NCI-H2081 treated with DMSO at 0.1 percent for 48 hours (cell line): ENCODE measurements at regions not wholly inside any gene's neighbourhood (a gene's known extent, or its start where the extent isn't known, plus 50 kb on each side); places are given as distances from the start of the nearest gene placed in this dataset.

Source experiments
- DNase-seq: peaks from one replicate; lab custom pipeline; 2025; lab: John Stamatoyannopoulos, UW

DNA sequence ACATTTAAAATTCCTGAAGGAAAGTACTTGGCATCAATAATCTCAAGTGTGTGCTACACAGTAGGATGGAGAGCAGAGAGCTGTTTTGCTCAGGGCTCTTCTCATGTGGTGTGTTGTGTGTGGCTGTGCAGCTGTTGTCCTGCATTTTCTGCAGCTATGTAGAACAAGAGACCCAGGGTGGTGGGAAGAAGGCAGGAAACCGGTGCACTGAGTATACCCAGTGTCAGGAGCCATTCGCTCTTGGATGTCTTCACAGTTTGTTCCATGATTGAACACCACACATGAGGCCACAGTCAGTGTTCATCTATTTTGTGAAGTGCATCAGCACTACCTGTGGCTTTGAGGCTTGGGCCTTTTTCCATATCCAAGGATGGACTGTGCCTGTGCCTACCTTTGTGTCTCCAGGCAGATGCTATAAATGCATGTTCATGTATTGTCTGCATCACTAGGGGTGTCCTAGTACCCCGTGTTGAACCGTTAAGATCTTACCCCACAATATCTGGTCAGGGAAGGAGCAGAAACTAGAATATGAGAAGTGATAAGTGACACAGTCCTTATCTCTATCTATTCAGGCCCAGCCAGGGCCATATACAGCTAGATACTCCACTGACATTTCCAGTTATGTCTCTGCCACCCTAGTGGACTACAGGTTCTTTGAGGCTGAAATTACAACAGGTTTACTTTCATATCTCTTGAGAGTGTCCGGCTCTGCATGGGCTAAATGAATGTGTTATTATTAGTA is 194.3 kb downstream of the NR2F2 start:
- DNase-seq: no peak

DNA sequence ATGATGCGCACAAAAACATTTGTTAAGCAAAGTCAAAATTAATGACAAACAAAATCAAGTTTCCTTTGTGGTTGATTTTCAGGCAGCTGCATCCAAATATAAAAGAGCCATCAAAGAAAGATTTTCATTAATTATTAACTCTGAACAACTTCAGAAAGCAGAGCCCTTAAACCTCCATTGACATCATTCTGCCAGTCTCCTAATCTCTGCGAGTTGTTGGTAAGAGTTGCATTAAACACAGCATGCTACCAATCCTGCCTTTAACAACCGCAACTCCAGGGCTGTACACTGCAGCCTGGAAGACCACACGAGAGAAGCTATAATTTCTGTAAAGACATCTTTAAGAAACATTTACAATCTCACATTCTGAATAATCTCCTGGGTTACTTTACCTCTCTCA is 204.6 kb downstream of the NR2F2 start:
- no peak for DNase-seq

DNA sequence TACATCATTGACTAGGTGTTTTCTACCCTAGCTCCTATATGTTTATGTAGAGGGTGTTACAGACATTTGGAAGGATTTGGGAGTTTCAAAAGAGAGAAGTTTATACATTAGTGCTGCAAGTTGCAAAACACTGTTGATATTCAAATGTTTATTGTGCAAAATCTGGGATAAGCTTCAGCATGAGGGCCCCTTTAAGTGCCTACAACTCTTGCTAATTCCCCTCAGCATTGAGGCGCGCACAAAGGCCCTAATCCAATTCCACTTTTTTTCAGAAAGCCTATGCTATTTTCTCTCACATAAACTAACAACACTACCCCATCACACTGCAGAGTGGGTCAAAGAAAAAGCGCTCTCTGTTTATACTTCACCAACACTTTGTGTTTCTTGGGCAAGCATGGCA is 208.0 kb downstream of the NR2F2 start:
- no peak for DNase-seq

DNA sequence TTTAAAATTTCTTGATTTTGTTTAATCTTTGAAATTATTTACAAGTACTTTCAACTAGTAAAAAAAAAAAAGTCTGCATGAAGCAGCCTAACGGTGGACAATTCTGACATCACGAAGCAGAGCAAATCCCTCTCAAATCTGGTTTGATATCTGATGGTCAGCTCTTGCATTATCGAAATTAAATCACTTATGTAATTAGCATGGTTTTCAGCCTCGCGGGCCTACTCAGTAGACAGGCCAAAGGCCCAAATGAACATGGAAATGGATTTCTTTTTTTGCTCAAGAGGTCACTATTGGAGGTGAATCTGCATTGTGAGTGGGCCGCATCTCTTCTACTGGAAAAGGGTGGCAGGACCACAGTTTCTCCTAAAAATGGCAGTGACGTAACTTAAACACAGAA is 209.8 kb downstream of the NR2F2 start:
- no peak for DNase-seq

DNA sequence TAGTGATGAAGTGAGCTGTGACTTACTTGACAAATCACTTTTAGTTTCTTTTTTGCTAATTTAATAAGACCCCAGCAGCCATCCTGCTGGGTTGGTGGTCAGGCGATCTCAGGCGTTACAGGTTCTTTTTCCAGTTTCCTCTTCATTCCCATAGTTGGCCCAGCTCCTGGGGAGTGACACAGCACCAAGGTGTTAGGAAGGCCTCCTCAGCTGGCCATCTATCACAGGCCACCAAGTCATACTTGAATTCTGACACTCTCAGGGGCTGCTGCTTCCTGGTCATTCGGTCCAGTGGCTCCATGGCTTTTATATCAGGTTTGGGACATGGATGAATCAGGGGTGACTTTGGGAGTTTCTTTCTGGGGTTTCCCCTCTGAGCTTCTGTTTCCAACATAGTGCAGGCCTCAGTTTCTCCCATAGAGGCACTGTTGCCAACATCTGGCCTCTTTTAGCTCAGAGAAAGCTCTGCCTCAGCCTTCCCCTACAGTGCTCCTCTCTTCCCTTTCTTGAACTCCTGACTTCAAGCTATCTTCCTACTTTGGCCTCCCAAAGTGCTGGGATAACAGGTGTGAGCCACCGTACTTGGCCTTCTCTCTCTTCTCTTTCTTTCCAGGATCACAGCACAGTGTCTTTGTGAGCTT is 211.8 kb downstream of the NR2F2 start:
- DNase-seq: no peak

DNA sequence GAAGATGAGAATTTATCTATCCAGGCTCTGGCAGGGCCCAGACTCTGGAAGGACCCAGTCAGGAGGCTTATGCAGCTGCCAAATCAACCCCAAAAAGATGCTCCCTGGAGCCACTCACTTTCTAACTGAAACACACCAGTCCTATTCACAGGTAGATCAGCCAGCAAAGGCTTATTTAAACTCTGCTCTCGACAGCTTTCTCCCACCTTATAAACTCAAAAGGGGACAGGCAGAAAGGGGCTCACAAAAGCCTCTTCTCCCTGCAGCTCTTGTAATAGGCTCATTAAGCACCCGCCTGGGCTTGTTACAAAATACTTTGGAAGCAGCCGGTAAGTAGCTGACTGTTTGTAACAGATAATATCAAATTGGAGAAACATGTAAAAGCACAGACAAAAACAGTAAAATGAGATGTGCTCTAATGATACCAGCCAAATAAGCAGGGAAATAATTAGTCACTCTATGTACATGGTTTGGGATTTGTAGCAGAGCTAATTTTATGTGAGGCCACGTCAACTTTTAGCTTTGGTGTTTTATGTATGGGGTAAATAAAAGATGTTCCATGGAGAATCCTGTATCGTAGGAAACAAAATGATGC is 213.8 kb downstream of the NR2F2 start:
- DNase-seq: no peak

DNA sequence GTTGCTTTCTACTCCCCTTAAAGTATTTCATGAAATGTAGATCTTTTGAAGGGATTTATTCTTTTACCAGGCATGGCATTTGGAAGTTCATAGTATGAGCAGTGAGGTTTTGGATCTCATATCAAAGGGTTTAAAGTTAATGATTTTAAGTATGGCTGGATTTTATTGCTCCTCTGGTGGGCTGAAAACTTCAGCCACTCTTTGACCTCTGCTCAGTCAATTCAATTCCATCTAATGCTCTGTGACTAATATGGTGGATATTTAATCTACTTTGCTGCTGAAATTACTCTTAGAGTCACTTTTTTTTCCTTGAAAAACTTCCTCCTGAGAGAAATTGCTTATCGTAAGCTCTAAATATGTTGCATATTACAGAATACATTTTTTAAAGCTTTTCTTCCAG is 218.6 kb downstream of the NR2F2 start:
- DNase-seq: no peak

DNA sequence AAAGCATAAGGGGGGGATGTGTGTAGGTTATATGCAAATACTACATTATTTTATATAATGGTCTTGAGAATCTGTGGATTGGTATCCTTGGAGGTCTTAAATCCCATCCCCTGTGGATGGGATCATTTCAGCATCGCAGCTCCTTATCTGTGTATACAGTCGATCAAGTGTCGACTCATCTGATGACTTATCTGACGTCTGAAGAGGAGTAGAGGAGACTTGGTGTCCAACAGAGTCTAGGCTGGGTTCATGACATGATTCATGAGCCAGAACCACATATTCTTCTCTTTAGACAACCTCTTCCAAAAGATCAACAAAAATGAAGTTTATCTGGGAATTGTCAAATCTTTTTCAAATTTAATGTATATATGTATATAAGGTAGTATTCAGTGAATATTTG is 220.7 kb downstream of the NR2F2 start:
- no peak for DNase-seq

DNA sequence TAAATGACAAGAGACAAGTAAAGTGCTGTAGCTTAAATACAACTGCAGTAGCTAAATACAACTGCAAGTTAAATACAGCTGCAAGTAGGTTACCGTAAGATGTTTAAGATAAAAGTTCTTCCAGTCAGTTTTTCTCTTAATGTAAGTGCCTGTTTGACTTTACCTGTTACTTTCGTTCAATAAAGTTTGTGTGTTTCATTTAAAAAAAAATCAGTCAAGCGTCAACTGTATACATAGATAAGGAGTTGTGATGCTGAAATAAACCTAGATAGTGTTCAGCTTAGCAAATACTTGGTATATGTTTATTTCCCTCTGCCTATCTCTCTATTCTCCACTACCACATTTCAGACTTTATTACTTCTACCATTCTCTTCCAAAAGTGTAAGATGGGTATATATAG is 221.2 kb downstream of the NR2F2 start:
- no peak for DNase-seq

DNA sequence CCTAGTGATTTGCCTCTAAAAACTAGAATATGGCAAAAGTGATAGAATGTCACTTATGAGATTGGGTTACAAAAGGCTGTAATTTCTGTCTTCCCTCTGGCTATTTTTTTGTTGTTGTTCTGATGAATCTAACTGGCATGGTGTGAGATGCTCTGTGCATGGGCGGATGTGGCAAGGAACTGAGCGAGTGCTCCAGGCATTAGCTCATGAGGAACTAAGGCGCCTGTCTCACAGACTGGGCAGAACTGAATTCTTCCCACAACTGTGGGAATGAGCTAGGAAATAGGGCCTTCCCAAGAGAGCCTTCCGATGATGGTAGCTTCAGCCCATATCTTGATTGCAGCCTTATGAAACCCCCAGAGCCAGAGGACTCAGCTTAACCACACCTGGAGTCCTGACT is 222.5 kb downstream of the NR2F2 start:
- DNase-seq: no peak

DNA sequence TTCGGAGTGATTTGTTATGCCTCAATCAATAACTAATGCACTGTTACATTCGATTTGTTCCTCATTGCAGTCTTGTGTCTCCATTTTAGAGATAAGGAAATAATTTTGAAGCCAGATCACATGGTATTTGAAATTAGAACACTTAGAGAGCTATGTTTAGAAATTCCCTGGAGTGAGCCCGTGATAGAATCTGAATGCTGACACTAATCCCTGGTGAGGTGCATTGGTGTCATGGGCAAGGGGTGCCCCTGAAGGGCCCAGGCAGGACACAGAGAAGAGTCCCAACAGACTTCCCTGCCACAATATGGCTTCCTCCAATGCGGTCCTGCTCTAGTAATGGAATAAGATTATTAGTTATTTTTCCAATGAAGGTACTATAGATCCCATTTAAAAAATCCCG is 223.0 kb downstream of the NR2F2 start:
- no peak for DNase-seq

DNA sequence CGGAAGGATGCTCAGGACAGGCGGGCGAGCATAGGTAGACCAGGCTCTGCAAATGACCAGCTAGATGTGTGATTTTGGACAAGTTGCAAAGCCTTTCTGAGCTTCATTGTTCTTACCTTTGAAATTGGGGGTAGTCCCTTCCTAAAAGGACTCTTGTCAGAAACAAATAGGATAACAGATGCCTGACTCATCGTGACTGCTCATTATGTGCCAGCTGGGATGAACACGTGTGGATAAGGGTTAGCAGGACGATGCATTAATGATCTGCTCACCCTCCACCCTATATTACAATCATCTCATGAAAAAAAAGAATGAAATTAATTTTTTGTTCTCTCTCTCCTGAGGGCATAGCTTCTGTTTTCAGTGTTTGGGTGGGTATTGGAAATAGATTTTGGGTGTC is 223.4 kb downstream of the NR2F2 start:
- DNase-seq: no peak

DNA sequence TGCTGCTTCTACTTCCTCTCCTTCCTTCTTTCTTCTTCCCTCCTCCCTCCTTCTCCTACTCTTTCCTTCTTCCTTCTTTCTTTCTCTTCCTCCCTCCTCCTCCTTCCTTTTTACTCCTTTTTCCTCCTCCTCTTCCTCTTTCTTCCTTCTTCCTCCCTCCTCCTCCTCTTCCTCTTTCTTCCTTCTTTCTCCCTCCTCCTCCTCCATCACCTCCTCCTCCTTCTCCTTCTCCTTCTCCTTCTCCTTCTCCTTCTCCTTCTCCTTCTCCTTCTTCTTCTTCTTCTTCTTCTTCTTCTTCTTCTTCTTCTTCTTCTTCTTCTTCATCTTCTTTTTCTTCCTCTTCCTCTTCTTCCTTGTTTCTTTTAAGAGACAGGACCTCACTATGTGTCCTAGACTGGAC is 224.0 kb downstream of the NR2F2 start:
- no peak for DNase-seq

DNA sequence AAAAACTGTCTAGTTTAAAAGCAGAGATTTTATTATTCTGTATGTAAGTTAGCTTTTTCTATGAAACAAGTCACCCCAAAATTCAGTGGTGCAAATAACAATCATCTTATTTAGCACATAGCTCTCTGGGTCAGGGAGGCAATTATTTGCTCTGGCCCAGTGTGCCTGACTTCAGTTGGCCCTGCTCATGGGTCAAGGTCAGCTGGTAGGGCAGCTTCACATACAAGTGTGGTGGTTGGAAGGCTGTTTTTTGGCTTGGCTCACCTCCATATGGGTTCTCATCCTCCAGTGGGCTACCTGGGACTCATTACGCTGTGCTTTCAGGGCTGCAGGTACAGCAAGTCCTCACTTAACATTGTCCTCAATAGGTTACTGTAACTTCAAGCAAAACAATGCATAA is 228.6 kb downstream of the NR2F2 start:
- DNase-seq: no peak

DNA sequence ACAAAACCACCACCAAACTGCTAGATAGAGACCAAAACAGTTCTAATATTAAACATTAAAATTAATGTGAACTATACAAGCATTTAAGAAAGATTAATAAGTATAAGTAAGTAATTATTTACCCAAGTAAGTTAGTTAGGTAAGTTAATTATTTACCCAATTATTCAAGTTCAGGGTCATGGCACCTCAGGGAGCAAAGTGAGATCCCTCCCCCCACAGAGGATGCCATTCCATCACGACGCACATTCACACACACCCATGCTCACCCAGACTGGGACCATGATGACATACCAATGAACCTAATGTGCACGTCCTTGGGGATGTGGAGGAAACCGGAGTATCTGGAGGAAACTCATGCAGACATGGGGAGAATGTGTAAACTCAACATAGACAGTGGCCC is 229.1 kb downstream of the NR2F2 start:
- DNase-seq: no peak

DNA sequence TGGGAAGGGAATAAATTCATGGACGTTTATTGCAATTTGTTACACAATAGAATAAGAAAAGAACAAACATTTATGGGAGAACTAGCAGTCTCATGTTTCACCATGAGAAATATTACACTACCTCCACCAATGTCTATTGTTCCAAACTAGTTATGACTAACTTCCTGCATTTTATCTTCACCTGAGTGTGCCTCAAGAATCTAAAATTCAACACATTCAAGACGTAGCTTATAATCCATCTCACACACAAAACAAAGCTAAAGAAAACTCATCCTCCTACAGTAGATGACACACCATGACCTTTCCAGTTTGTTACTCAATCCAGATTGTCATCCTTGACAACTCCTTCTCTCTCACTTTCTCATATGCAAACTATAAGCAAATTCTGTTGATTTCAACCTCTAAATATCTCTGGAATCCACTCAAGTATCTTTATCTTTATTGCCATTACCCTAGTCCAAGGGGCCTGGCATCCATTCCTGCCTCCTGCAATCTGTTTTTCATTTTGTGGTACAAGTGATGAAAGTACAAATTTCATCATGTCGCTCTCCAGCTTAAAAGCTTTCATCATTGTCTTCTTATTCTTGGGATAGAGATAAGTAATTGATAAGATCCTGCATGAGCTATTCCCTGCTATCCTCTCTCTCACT is 229.9 kb downstream of the NR2F2 start:
- no peak for DNase-seq

DNA sequence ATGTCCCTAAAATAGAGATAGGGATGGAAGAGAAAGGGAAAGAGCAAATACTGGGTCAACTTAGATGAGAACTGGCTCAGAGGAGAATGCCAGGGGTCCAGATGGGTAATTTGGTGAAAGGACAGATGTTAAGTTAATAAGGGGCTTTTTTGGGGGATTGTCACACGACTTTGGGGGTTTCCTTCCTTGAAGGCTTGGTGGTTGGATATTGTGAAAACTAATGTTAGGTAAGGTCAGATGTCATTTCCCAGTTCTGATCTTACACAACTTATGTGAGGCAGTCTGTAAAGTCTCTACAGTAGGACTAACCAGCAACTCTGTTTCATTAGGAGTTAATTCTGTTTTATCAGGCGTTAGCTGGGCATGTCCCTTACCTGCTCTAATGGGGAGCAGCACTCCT is 231.1 kb downstream of the NR2F2 start:
- DNase-seq: no peak

DNA sequence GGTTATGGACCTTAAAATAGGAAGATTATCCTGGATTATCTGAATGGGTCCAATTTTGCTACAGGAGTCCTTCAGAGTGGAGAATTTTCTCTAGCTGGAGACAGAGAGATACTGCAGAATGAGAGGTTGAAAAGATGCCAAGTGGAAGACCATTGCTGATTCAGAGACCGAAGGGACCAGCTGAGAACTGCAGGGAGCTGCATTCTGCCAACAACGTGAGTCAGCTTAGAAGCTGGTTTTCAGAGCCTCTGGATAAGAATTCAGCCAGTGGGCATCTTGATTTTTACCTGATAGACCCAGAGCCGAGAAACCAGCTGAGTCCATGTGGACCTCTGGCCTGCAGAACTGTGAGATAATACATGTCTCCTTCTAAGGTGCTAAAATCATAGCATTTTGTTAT is 234.0 kb downstream of the NR2F2 start:
- no peak for DNase-seq

DNA sequence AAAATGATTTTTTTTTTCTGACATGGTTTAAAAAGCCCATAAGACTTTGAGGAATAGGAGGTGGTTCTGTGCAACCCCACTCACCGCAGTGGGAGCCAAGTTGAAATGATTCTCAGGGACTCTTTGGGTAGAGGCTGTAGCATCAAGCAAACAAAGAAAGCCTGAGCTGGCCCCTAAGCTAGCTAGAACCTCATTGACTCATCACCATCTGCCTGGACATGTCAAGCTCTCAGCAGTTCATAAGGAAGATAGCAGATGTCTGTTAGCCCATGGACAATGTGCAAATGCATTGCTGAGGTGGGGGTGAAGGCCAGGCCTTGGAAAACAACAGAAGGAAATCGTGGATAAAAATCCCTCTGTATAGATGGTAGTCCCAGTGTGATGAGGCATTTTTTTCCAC is 234.8 kb downstream of the NR2F2 start:
- no peak for DNase-seq

DNA sequence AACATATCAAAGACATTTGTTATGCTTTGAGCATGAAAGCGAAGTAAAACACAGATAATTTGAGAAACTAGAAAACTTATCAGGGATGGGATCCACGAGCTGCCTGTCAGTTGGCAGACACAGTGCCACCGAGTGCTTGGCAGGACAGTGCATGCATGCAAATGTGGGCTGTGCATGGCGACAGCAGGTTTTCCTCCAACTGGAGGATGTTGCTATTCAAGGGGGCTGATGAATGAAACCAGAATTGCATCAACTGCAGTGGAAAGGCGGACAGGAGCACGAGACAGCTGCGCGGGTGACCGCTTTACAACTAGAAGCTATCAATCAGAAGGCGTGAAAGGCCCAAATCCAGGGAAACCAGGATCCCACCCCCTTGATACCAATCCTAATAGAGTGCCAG is 244.3 kb downstream of the NR2F2 start:
- DNase-seq: no peak

DNA sequence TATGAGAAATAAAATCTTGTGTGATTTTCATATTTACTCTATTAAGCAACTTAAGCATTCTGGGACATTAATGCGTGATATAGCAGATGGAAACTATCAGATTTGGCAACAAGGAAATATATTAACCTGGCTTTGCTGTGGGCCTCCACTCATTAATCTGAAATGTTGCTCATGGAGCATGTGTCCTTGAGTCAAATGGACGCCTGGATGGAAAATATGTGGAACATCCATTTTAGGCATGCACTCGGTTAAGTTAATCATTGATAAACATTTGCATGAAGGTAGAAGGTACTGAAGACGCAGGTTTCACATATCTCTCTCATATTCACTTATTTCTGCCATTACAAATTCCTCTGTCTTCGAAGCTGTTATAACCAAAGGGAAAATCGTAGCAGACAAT is 246.1 kb downstream of the NR2F2 start:
- no peak for DNase-seq

DNA sequence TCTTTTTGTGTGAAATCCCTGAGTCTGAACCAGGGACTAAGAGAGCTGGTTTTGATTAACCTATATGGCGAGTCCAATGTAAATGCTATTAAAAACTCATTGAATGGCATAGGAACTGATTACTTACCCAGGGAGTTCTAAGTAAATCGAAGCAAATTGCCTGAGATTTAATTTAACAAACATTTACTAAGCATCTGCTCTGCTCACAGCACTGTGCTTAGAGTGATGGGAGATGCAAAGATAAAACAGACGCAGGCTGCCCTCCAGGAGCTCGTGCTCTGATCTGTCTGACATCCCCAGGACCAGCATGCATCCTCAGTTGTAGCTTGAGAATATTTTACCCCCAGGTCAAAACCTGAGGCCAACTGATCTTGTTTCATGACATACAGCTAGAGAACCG is 247.9 kb downstream of the NR2F2 start:
- no peak for DNase-seq

DNA sequence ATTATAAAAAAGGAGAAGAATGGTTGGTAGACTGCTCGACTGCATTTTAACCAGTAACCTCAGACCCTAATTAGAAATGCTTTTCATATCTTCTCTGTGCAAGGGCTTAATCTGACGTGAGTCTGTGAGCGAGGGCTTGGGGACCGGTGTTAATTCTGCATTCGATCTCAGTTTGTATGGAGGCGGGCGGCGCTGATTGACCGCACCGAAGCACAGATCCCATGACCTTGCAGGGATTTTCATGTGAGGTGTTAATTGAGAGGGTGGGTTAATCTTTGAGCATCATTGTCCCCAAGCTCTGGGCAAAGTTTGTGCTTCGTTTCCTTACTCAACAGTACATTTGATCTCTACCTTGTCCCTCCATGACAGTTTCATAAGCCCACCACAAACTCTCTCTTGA is 250.9 kb downstream of the NR2F2 start:
- no peak for DNase-seq
